Activated naive CD8-positive, alpha-beta T cell treated with anti-CD3 and anti-CD28 coated beads, Interleukin-2, amount 10 ng/mL, durations not matched to agents 7 days and 5 days (primary cell): ENCODE measurements at regions not wholly inside any gene's neighbourhood (a gene's known extent, or its start where the extent isn't known, plus 50 kb on each side); places are given as distances from the start of the nearest gene placed in this dataset.

Experiments used
- ATAC-seq: fragments of 150-1000 bp; cut with Tn5 transposase; one replicate; pipeline ENCODE4 v1.10.0; 2021; ENCODE audit warnings: low read depth, moderate library complexity
- POLR2A ChIA-PET: fragments of 350-600 bp; sonication (Branson Sonifier 250); formaldehyde crosslinking; loops from one replicate; lab custom pipeline; 2021; ENCODE audit warnings: antibody characterized with exemption; lab: Charles Lee
- DNase-seq: peaks from one replicate; pipeline ENCODE4 v3.0.0; 2021
- H3K27ac Mint-ChIP-seq: one replicate; pipeline ENCODE4 v1.8.0; 2022; ENCODE audit warnings: mild to moderate bottlenecking, mixed read lengths
- H3K27me3 Mint-ChIP-seq: one replicate; pipeline ENCODE4 v1.8.0; 2022; ENCODE audit warnings: mild to moderate bottlenecking, moderate library complexity, mixed read lengths
- H3K36me3 Mint-ChIP-seq: one replicate; pipeline ENCODE4 v1.8.0; 2021; ENCODE audit warnings: mild to moderate bottlenecking, mixed read lengths
- H3K4me1 Mint-ChIP-seq: one replicate; pipeline ENCODE4 v1.8.0; 2021; ENCODE audit warnings: mixed read lengths
- H3K4me3 Mint-ChIP-seq: one replicate; pipeline ENCODE4 v1.8.0; 2022; ENCODE audit warnings: mild to moderate bottlenecking, moderate library complexity, mixed read lengths
- H3K9me3 Mint-ChIP-seq: one replicate; pipeline ENCODE4 v1.8.0; 2021; ENCODE audit warnings: mixed read lengths

DNA sequence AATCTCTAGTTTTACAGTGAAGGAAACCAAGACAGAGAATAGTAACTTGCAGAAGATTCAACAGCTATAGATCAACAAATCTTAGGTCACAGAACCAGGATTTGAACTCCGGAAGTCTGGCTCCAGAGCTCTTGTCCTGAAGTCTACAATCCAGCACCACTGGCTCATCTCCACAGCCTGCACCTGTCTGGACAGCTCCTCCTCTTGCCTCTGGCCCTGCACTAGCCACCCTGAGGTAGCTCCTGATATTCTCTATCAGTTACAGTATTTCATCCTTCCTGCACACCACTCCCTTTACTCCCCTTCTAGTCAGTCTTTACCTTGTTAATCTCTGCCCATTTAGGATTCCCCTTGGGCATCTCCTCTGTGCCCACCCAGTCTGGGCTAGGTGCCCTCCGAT, 58.1 kb upstream of the LNX1 start:
- no peak for DNase-seq
- POLR2A ChIA-PET, result no interaction called here
- no peak for ATAC-seq
- Mint-ChIP-seq H3K4me1 (no peaks in the 10 kb centered on the region), H3K27me3 (no peaks in the 10 kb centered on the region), H3K36me3 (no peaks in the 10 kb centered on the region), H3K27ac (no peak overlapping the region), H3K9me3 (no peaks in the 10 kb centered on the region), H3K4me3 (no peak overlapping the region)

DNA sequence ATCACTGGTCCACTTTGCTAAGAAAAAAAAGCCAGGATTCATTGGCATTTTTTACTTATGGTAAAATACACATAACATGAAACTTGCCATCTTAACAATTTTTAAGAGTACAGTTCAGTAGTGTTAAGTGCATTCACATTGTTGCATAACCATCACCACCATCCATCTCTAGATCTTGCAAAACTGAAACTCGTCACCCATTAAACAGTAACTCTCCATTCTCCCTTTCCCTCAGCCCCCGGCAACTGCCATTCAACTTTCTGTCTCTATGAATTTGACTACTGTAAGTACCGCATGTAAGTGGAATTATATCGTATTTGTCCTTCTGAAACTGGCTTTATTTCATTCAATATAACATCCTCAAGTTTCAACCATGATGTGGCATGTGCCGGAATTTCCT, 56.3 kb upstream of the LNX1 start:
- ATAC-seq (no peak), DNase-seq (no peak)
- Mint-ChIP-seq H3K4me1 (no peaks in the 10 kb centered on the region), H3K4me3 (no peak overlapping the region), H3K9me3 (no peaks in the 10 kb centered on the region), H3K27me3 (no peaks in the 10 kb centered on the region), H3K27ac (no peak overlapping the region), H3K36me3 (no peaks in the 10 kb centered on the region)
- POLR2A ChIA-PET, result no interaction called here

- no peaks in the 10 kb centered on the region for H3K27me3 Mint-ChIP-seq
- DNase-seq (no peak), ATAC-seq (no peak)
- POLR2A ChIA-PET, result no interaction called here
- no peak overlapping the region for H3K4me3 Mint-ChIP-seq
- H3K9me3 Mint-ChIP-seq, result no peaks in the 10 kb centered on the region
- no peak overlapping the region for H3K27ac Mint-ChIP-seq
- H3K4me1 Mint-ChIP-seq, result no peaks in the 10 kb centered on the region
- no peaks in the 10 kb centered on the region for H3K36me3 Mint-ChIP-seq
These were observed 55.5 kb upstream of the LNX1 start for GRCh38 chr4:53646795-53647194.

GRCh38 chr4:53645108-53645507, 53.8 kb upstream of the LNX1 start:
- Mint-ChIP-seq H3K27ac (no peak overlapping the region), H3K4me1 (no peaks in the 10 kb centered on the region), H3K36me3 (no peaks in the 10 kb centered on the region), H3K9me3 (no peaks in the 10 kb centered on the region), H3K4me3 (no peak overlapping the region), H3K27me3 (no peaks in the 10 kb centered on the region)
- ATAC-seq (no peak), DNase-seq (no peak)
- POLR2A ChIA-PET, result no interaction called here

- Mint-ChIP-seq H3K9me3 (no peaks in the 10 kb centered on the region), H3K36me3 (no peaks in the 10 kb centered on the region), H3K4me3 (no peak overlapping the region), H3K27ac (no peak overlapping the region), H3K4me1 (no peaks in the 10 kb centered on the region), H3K27me3 (no peaks in the 10 kb centered on the region)
- ATAC-seq, result no peak
- no peak for DNase-seq
- POLR2A ChIA-PET, result no interaction called here
These were observed 53.3 kb upstream of the LNX1 start for GRCh38 chr4:53644607-53645006.
